Stimulated activated CD4-positive, alpha-beta T cell treated with anti-CD3 and anti-CD28 coated beads, Interleukin-15, amount 100 ng/mL, for 24 hours (primary cell): ENCODE measurements at regions not wholly inside any gene's neighbourhood (a gene's known extent, or its start where the extent isn't known, plus 50 kb on each side); places are given as distances from the start of the nearest gene placed in this dataset.
"Not testable (repeated sequence)": the region's sequence is repeated elsewhere in the genome, so short reads cannot be mapped to it uniquely, and the experiment has no call there.

Source experiments
- DNase-seq: peaks from one replicate; pipeline ENCODE4 v3.0.0-alpha.2; 2020

DNA sequence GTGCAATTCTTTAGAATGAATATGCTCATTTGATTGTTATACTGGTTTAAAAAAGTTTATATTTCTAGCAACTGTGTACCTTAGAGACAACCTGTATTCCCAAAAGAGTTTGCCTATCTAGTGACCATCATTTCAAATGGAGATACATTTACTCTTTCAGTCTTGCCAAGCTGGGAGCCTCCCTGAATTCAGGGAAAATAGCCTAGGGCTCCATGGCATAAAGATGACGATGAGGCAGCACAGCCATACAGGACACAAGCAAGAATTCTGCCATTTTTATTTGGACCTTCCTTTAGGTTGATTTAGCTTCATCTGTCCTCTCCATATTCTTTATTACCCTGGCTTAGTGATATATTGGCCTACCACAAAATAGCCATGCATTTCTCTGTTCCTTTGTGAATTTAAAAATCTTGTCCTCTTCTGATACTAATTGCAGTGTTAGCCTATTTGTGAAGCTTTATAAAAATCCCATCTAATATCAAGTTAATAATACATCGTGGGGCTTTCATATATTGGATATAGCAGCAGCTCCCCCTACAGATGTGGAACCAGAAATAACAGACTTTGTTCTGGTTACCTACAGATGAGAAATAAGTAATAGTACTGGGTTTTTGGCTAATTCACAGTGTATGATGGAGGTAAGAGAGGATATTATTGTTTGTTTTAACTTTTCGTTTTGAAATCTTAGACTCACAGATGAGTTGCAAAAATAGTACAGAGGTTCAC lies 1661.9 kb upstream of the PIK3C3 start:
- DNase-seq, result no peak

DNA sequence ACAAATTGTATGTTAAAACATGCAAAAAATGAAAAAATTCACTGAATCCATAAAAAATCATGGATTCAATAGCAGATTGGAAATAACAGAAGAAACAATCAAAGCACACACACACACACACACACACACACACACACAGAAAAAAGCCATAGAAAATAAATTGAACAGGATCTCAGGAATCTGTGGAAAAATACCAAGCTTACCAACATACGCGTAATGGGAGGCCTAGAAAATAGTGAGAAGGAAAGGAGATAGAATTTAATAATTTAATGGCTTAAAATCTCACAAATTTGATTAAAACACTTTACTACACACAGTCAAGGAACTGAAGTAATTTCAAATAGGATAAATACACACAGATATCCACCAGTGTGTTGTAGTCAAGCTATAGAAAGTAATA lies 1671.5 kb upstream of the PIK3C3 start:
- no peak for DNase-seq

- DNase-seq, result not testable (repeated sequence)
Observed at GRCh38 chr18:40281356-40281755, 1673.7 kb upstream of the PIK3C3 start.

- DNase-seq, result no peak
Observed at GRCh38 chr18:40274618-40275196, 1680.3 kb upstream of the PIK3C3 start.

DNA sequence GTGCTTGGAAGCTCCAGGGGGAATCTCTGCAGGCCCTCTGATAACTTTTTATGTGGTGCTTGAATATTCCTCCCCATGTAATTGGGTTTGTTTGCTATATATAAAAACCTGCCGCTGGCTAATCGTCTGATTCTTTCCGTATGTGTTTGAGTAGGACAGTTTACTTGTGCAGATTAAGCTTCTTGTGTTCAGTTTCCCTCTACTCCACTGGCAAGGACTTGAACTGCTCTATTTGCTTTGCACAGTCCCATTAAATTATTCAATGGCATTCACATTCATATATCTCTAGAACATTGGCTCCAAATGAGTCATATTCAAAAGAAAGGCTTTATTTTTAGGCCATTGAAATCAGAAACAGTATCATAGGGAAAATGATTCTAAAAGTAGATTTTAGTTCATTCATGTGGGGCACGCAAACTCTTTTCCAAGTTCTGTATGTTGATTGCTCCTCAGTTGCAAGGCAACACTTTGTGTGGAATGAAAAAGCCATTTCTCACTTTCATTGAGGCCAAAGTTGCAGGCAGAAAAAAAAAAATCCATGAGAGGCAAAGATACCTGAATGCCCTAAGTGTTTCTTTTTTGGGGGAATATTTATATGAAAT lies 1682.3 kb upstream of the PIK3C3 start:
- DNase-seq, result no peak

DNA sequence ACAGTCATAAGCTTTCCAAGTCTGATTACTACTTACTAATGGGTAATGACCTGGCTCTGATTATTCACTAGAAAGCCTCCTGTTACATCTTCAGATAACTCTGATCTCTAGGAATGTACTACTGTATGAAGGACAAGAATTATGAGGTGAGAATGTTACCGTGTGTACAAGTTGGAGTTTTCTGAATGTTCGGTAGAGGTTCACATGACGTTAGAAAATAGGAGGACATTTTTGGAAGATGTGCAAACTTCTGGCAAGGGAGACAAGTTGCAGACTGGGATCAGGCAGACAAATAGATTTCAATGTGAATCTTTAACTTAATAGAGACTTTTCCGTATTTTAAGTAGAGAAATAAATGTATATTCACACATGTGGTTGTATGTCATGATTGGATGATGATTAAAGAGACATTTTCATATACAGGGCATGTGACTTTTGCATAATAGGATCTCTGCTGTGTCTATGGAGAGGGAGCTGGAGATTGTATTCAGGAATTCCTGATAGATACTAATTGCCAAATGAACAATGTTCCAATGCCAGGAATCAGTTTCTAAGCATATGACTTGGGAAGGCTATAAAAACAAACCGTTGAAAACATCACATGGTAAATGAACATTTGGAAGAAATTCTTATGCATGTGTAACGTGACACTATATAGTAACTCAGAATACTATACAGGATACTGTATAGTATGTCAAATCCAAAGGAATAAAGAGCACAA lies 1695.8 kb upstream of the PIK3C3 start:
- DNase-seq, result no peak

DNA sequence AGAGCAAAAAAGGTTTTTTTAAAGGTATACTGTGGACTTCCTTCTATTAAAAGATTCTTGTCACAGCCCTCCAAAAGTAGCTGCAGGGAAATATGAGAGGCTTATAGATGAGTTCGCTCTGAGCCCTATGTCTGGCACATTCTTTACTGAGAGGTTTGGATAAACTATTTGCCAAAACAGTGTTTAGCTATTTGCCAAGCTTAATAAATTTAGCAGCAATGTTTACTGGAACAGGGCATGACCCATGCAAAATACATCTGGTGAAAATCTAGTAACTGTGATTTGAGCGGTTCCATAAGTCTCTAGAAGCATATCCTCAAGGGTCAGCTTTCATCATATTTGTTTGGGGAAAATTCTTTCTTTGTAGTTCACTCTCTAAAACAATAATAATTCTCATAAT lies 1696.7 kb upstream of the PIK3C3 start:
- DNase-seq, result no peak

DNA sequence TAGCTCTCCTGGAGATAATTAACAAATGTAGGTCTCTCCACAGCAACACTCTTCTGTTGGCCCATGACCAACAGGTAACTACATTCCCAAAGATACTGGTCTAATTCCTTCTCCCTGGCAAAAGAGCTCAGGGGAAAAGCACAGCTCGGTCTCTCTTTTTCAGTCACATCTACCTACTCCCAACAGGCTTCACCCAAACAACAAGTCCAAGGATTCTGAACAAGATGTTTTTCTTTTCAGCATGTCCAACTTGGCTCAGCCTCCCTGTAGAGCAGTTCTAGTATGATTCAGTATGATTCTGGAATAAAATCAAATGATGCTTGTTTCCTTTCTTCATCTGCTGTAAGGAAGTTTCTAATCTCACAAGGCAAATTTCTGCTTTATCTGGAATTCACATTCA lies 1704.8 kb upstream of the PIK3C3 start:
- no peak for DNase-seq

DNA sequence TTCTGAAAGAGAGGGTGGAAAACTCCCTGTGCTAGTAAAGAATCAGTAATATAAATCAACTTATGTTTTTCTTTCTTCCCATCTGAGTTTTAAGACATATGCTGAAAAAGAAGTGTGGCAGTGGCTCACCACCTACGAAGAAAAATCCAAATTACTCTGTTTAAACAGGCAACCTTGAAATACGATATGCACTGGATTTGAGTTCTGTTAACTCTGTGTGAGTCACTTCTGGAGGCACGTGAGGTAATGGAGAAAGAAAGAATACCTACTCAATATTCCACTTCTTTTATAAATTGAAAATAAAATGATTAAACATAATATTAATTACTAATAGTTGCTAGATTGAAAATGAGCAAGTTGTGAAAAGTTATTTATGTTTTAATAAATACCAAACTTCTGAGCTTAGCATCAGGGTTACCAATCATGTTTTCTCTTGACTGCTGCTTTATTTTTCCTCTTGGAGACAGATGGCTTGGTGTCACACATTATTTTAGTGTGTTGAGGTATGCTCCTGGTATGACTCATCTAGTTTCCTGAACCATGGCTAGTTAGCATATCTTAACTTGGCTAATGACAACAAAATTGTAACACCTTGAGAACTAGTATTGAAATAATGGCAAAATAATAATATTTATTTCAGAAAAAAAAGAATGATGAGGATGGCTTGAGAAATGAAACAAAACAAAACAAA lies 1705.5 kb upstream of the PIK3C3 start:
- DNase-seq, result no peak

GRCh38 chr18:40245612-40246011 lies 1709.4 kb upstream of the PIK3C3 start:
- not testable (repeated sequence) for DNase-seq

- DNase-seq, result no peak
Observed at GRCh38 chr18:40243607-40244006, 1711.4 kb upstream of the PIK3C3 start.

DNA sequence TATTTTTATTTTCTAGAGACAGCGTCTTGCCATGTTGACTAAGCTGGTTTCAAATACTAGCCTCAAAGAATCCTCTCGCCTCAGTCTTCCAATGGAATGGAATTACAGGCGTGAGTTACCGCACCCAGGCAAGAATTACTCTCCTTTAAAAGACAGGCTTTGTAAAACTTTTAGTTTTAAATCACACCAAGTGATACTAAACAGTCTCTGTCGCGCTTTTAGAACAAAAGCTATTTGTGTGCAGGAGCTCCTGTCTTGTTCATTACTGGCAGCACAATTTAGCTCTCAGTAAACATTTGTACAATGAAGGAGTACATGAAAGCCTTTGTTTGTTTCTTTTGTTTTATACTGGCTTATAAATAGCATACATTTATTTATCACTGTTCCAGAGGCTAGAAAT lies 1719.2 kb upstream of the PIK3C3 start:
- no peak for DNase-seq

DNA sequence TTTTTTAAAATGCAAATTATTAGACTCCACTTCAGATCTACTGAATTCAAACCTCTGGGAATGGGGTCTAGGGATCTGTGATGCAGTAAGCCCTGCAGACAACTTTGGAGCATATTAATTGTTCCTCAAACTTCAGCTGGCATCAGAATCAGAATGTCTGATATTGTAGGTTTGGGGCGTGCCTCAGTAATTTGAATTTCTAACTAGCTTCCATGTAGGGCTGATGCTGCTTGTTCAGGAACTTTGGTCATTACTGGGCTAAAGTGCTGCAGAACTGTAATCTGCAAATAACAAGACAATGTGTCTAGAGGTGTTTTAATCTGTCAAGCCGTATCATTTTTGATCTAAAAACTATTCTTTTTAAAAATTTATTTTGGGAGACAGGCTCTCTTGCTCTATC lies 1719.7 kb upstream of the PIK3C3 start:
- no peak for DNase-seq

DNA sequence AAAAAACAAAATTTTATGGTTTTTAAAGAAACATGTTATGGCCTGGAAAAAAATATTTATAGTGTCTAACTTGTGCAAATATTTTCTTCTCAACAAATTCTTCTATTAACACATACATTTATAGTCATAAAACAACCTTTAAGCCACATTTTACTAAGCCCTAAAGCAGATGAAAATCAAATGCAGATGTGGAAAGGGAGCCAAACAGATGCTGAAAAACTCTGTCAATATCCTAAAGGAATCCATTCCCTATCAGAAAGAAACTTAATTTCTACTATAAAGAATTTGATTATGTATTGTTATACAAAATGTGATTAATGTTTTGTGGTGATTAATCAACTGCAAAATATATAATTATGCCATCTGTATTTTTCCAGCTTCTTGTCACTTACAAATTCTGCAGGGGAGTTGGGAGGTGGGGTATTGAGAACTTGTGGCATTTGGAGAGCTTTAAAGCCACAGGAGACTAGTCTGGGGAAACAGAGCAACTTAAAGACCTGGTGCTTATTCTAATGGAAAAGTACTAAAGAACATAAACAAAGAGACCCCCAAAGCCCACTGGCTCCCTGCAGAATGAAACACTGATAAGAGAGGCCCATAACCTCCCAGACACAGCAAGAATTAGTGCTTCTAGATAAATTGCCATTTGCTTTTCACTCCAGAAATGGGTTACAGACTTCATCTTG lies 1721.0 kb upstream of the PIK3C3 start:
- DNase-seq, result no peak

GRCh38 chr18:40222776-40223175 lies 1732.3 kb upstream of the PIK3C3 start:
- no peak for DNase-seq

GRCh38 chr18:40216856-40217255 lies 1738.2 kb upstream of the PIK3C3 start:
- DNase-seq, result no peak

- no peak for DNase-seq
Observed at GRCh38 chr18:40215979-40216378, 1739.1 kb upstream of the PIK3C3 start.

DNA sequence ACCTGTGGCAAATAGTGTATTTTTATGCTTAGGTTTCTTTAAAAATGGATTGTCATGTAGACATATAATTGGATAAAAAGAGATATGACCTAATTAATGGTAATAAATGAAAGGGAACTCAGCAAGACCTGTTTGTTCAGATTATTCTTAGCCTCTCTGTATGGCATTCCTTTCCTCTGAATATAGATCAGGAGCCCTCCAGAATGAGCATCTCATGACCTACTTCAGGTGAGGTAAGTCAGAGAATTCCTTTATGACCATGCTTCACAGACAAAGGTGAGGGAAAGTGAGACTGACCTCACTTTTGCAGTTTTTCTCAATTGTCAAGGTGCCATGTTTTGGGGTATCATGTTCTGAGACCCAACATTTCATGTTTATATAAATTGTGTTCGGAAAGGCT lies 1744.3 kb upstream of the PIK3C3 start:
- no peak for DNase-seq

- no peak for DNase-seq
Observed at GRCh38 chr18:40208958-40209357, 1746.1 kb upstream of the PIK3C3 start.

- DNase-seq, result no peak
Observed at GRCh38 chr18:40197711-40198110, 1757.3 kb upstream of the PIK3C3 start.

- no peak for DNase-seq
Observed at GRCh38 chr18:40186677-40187076, 1768.4 kb upstream of the PIK3C3 start.

DNA sequence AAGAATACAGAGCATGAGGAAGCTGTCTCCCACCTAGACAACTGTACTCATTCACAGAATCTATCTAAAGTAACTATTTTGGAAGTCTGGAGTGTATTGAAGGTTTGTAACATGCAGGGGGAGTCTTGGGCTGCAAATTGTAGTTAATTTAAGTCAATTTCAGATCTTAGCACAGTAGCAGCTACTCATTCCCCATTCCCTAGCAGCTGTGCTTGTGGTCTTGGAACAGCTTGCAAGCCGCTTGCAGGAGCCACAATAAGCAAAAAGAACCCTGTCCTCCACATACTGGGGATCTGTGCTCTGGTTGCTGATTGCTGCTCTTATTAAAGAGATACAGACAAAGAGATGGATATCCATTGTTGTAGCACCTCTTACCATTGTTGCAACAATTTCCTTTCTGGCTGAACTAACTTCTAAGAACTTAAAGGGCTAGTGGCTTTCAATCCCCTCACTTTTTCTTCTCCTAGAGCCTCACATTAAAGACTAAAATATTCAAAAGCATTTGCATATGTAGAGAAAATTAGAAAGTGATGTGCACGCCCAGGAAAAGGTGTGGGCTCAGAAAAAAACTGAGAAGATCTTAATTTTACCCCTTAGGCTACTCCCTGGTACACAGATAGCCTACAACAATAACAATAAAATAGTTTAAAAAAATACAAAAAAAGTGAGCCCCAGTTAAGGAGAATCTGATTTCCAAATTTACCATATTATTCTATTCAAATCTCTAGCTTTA lies 1775.1 kb upstream of the PIK3C3 start:
- DNase-seq, result no peak
